ENCODE measurements at regions not wholly inside any gene's neighbourhood (a gene's known extent, or its start where the extent isn't known, plus 50 kb on each side); places are given as distances from the start of the nearest gene placed in this dataset.

DNA sequence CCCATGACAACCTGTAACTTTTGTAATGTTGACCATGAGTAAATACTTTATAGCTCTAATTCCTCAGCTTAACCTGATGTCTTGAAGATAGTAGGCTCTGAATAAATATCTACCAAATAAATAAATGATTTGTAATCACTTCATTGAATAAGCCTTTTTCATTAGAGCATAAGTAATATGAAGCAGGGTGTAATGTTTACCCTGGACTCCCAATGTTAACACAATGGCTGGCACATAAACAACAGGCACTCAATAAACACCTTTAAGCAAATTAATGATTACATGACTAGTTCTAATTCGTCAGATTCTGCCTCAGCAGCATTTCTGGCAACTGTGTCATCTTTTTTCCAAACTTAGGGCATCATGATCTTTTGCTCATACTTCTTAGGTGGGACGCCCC is 396.3 kb downstream of the LIG4 start:
- intact Hi-C loops (cut with DNase I), result no loop called here
- Histone ChIP-seq H3K27ac (no peak overlapping the region), H3K27me3 (ENCODE audit: low read depth) (no peaks in the 10 kb centered on the region), H3K9me3 (no peaks in the 10 kb centered on the region), H3K36me3 (no peaks in the 10 kb centered on the region), H3K4me1 (no peaks in the 10 kb centered on the region), H3K4me3 (no peak overlapping the region)
- ATAC-seq (no peak), DNase-seq (no peak)
- TF ChIP-seq, protein P1, sequence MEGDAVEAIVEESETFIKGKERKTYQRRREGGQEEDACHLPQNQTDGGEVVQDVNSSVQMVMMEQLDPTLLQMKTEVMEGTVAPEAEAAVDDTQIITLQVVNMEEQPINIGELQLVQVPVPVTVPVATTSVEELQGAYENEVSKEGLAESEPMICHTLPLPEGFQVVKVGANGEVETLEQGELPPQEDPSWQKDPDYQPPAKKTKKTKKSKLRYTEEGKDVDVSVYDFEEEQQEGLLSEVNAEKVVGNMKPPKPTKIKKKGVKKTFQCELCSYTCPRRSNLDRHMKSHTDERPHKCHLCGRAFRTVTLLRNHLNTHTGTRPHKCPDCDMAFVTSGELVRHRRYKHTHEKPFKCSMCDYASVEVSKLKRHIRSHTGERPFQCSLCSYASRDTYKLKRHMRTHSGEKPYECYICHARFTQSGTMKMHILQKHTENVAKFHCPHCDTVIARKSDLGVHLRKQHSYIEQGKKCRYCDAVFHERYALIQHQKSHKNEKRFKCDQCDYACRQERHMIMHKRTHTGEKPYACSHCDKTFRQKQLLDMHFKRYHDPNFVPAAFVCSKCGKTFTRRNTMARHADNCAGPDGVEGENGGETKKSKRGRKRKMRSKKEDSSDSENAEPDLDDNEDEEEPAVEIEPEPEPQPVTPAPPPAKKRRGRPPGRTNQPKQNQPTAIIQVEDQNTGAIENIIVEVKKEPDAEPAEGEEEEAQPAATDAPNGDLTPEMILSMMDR (IDR thresholded peaks at IDR 0.05), result no peak

DNA sequence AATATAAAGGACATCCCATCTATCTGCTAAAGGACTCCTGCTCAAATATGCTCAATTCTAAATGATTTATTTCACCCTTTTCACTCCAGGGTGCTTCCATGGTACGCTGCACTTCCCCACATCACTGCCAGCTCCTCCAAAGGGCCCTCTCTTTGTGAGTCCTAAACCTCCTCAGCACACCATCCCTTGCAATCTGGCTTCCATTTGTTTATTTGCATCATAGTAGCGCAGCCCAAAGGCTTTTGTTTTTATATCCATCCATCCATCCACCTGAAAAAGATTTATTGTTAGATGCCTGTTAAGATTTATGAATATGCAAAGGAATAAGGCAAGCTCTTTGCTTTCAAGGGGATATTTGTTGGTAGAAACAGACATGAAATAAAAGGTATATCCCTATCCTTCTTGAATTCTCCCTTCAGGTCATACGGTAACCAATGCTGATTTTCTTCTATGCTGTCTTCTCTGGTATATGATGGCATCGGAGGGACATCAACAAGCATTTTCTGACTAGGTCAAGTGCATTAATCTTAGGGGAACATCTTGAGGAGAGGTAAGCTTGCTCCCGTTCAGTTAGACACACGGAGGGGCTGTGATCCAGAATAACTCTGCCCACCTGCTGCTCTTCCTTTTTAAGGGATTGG is 397.6 kb downstream of the LIG4 start:
- ATAC-seq (no peak), DNase-seq (no peak)
- no peaks in the 10 kb centered on the region for H3K9me3 ChIP-seq
- intact Hi-C loops (cut with DNase I), result no loop called here
- no peak overlapping the region for H3K27ac ChIP-seq
- TF ChIP-seq, protein P1 (IDR thresholded peaks at IDR 0.05), result no peak
- H3K36me3 ChIP-seq, result no peaks in the 10 kb centered on the region
- H3K4me1 ChIP-seq, result no peaks in the 10 kb centered on the region
- no peaks in the 10 kb centered on the region for H3K27me3 ChIP-seq (ENCODE audit: low read depth)
- no peak overlapping the region for H3K4me3 ChIP-seq

DNA sequence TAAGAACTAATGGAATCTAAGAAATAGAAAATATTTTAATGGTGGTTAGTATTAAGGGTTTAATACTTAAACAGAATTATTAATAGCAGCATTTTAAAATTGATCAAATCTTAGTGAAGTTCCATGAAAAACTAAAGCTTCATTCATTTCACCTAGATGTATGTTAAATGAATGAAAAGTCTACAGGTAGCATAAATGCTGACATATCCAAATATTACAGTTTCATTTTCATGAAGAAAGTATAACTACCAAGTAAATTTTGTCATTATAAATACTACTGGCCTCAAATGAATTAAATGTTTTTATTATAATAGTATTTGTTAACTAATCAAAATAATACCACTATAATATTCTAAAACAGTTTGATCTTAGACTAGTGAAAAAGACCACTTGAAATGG is 403.3 kb downstream of the LIG4 start:
- Histone ChIP-seq H3K36me3 (no peaks in the 10 kb centered on the region), H3K27ac (no peak overlapping the region), H3K4me3 (no peak overlapping the region), H3K9me3 (no peaks in the 10 kb centered on the region), H3K27me3 (ENCODE audit: low read depth) (no peaks in the 10 kb centered on the region), H3K4me1 (no peaks in the 10 kb centered on the region)
- intact Hi-C loops (cut with DNase I), result no loop called here
- DNase-seq (no peak), ATAC-seq (no peak)
- TF ChIP-seq, protein P1 (IDR thresholded peaks at IDR 0.05), result no peak

DNA sequence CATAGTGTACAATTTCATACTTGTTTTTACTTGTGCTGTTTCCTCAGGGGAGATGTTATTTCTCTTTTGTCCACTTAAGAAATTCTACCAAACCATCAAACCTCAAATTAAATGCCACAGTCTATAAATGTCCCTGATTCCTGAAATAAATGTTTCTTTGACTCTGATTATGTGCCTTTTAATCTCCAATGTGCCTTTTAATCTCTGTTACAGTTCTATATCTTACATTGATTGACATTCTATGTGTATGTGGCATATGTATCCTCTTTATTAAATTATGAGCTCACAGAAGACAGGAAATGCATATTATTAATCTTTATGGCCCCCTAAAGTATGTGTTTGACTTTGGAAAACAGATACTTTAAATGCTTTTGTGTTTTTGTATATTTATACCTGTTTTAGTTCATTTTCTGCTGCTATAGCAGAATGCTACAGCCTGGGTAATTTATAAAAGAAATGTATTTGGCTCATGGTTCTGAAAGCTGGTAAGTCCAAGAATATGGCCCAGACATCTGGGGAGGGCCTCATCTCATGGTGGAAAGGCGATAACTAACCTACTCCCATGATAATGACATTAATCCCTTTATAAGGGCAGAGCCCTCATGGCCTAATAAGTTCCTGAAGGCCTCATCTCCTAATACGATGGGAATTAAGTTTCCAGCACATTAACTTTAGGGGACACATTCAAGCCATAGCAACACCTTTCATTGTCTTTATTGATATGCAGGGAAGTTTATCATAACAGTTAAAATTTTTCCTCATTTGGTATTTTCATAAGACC is 403.9 kb downstream of the LIG4 start:
- DNase-seq (no peak), ATAC-seq (no peak)
- Histone ChIP-seq H3K4me1 (no peaks in the 10 kb centered on the region), H3K27me3 (ENCODE audit: low read depth) (no peaks in the 10 kb centered on the region), H3K36me3 (no peaks in the 10 kb centered on the region), H3K9me3 (no peaks in the 10 kb centered on the region), H3K4me3 (no peak overlapping the region), H3K27ac (no peak overlapping the region)
- intact Hi-C loops (cut with DNase I), result no loop called here
- TF ChIP-seq, protein P1 (IDR thresholded peaks at IDR 0.05), result no peak

DNA sequence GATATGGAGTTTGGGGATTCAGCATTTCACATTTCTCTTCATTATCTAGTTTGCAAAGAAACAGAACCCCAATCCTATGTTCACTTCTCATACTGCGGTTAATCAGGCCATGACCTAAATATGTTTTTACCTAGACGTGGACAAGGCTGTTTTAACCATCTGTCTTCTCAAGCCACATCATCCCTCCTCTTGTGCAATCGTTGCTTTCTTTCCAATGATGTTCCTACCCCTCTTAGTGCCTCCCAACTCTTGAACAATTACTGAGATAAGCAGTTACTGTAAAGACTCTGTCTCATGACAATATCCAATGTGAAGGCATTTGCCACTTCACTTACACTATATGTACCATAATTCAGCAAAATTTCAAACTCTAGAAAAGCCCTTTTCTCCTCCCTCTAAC is 406.2 kb downstream of the LIG4 start:
- intact Hi-C loops (cut with DNase I), result no loop called here
- no peak for DNase-seq
- Histone ChIP-seq H3K4me3 (no peak overlapping the region), H3K4me1 (no peaks in the 10 kb centered on the region), H3K27me3 (ENCODE audit: low read depth) (no peaks in the 10 kb centered on the region), H3K9me3 (no peaks in the 10 kb centered on the region), H3K36me3 (no peaks in the 10 kb centered on the region), H3K27ac (no peak overlapping the region)
- no peak for ATAC-seq
- TF ChIP-seq, protein P1 (IDR thresholded peaks at IDR 0.05), result no peak

Measured in lower lobe of right lung (tissue), 2 donors.